Kidney (tissue), 13 donors: ENCODE measurements at regions not wholly inside any gene's neighbourhood (a gene's known extent, or its start where the extent isn't known, plus 50 kb on each side); places are given as distances from the start of the nearest gene placed in this dataset.

Source experiments
- DNase-seq, 5 donors: peaks; one replicate each; pipeline ENCODE4 v3.0.0-alpha.2; 2013 to 2020
- FAIRE-seq: peaks from 2 replicates; lab custom pipeline; 2012; peaks lifted over from hg19 to GRCh38; lab: Jason Lieb, UNC
- H3K27ac ChIP-seq, 2 donors: one replicate each; pipeline ENCODE4 v1.7.0; 2013; ENCODE audit warnings: low read depth in 2 of 2, low read length in 2 of 2, inconsistent platforms in 1 of 2
- H3K27me3 ChIP-seq: one replicate; pipeline ENCODE4 v1.7.1; 2013; ENCODE audit warnings: low read length, inconsistent platforms; ENCODE audit not compliant: control insufficient read depth, insufficient read depth
- H3K36me3 ChIP-seq, 3 donors: one replicate each; pipeline versions ENCODE4 v1.7.0 to v1.7.1; 2013; ENCODE audit warnings: low read length in 3 of 3, control low read depth in 1 of 3, inconsistent platforms in 1 of 3; ENCODE audit not compliant: insufficient read depth in 3 of 3, control insufficient read depth in 2 of 3
- H3K4me1 ChIP-seq, 3 donors: one replicate each; pipeline versions ENCODE4 v1.7.0 to v1.7.1; 2013; ENCODE audit warnings: low read length in 3 of 3, inconsistent platforms in 1 of 3, low read depth in 1 of 3; ENCODE audit not compliant: control insufficient read depth in 2 of 3, insufficient read depth in 2 of 3
- H3K4me3 ChIP-seq, 3 donors: one replicate each; pipeline versions ENCODE4 v1.7.0 to v1.8.1; 2013; ENCODE audit warnings: low read length in 3 of 3, control low read depth in 1 of 3, inconsistent platforms in 1 of 3
- H3K9ac ChIP-seq, 3 donors: one replicate each; pipeline versions ENCODE4 v1.7.0 to v1.7.1; 2013; ENCODE audit warnings: low read length in 3 of 3, control low read depth in 1 of 3, inconsistent platforms in 1 of 3
- H3K9me3 ChIP-seq, 3 donors: one replicate each; pipeline versions ENCODE4 v1.7.0 to v1.7.1; 2013; ENCODE audit warnings: low read length in 3 of 3, control low read depth in 1 of 3, inconsistent platforms in 1 of 3; ENCODE audit not compliant: control insufficient read depth in 2 of 3, insufficient read depth in 1 of 3
- intact Hi-C: fragments of 100-400 bp; cut with DNase I; formaldehyde crosslinking; loops from one replicate; pipeline ENCODE4 v1.11.1; 2022
- TF ChIP-seq, protein P1 (sequence below): IDR thresholded peaks from 3 replicates; pipeline ENCODE4 v1.5.1; 2012; ENCODE audit warnings: mild to moderate bottlenecking, moderate library complexity, borderline replicate concordance; ENCODE audit not compliant: insufficient read depth; ENCODE audit errors: extremely low read depth
- donor health status: control.
- donor health status: control.
- donor health status: control.
- donor health status: control.
- donor health status: control.
- donor health status: DM: yes; HTN: yes; CAD: no.
- donor health status: Normal renal cell carcinoma (clear cell type).

DNA sequence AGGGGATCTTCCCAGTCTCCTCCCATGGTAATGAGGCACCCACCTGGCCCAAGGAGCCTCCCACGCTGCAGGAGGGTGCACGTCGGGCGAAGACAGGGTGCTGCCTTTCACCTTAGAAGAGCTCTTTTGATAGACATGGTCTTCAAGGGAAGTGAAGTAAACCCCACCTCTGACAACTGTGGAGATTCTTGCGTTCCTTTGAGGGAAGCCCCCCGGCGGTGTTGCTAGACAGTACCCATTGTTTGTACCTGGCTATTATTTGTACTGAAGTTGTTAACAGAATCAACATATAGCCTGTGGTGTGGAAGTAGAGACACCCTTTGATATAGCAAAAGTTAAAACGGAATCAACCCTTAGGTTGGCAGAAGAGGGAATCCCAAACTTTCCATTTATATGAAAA is 648.0 kb downstream of the GALR1 start:
- no peaks in the 10 kb centered on the region for H3K27me3 ChIP-seq
- TF ChIP-seq, protein P1, sequence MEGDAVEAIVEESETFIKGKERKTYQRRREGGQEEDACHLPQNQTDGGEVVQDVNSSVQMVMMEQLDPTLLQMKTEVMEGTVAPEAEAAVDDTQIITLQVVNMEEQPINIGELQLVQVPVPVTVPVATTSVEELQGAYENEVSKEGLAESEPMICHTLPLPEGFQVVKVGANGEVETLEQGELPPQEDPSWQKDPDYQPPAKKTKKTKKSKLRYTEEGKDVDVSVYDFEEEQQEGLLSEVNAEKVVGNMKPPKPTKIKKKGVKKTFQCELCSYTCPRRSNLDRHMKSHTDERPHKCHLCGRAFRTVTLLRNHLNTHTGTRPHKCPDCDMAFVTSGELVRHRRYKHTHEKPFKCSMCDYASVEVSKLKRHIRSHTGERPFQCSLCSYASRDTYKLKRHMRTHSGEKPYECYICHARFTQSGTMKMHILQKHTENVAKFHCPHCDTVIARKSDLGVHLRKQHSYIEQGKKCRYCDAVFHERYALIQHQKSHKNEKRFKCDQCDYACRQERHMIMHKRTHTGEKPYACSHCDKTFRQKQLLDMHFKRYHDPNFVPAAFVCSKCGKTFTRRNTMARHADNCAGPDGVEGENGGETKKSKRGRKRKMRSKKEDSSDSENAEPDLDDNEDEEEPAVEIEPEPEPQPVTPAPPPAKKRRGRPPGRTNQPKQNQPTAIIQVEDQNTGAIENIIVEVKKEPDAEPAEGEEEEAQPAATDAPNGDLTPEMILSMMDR, result no peak
- H3K36me3 ChIP-seq, result no peaks in the 10 kb centered on the region
- no peak overlapping the region for H3K9ac ChIP-seq
- no peak for FAIRE-seq
- peaks cover 0 to 1% (median 0%) of the 10 kb centered on the region in 3 donors for H3K9me3 ChIP-seq
- intact Hi-C loops, result no loop called here
- no peak overlapping the region for H3K4me3 ChIP-seq
- H3K27ac ChIP-seq, result no peak overlapping the region
- H3K4me1 ChIP-seq, result peaks cover 0 to 4% (median 0%) of the 10 kb centered on the region in 3 donors
- no peak for DNase-seq

DNA sequence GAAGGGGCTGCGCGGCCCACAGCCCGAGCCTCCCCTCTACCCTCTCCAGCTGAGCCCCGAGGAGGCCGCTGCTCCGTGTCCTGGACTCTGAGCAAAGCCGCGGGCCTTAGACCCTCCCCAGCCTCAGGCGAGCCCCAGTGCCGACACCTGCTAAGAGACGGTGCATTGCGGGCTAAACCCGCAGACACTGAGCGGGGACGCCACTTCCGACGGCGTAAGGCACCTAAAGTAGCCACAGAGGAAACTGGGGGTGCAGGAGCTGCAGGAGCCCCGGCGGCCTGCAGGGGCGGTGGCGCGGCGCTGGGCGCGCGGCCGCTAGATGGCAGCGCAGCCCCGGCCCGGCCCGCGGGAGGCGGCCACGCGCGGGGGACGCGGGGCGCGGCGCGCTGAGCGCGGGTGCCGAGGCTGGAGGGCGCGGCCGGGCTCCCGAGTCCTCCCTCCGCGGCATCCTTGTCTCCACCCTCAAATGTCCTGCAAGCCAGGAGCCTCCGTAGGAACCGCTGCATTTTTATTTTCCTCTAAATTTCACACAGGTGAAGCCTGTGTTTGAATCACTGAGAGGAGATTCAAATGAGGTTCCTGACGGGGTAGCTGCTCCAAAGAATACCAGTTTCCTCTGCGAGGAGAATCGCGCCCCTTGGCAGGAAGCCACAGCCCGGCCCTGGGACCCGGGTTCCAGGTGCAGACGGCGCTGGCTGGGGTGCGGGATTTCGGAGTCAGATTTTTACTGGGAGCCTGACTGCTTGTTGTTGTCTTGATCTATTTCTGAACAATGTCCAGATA is 650.5 kb downstream of the GALR1 start:
- H3K4me3 ChIP-seq, result peak overlapping the region in 2 of 3 donors; percentile 29 to 30
- H3K27me3 ChIP-seq, result no peaks in the 10 kb centered on the region
- H3K4me1 ChIP-seq, result peaks cover 0 to 4% (median 0%) of the 10 kb centered on the region in 3 donors
- intact Hi-C loops, result no loop called here
- DNase-seq (peak in 4 of 5 donors; percentile 56 to 75 (median 59)), FAIRE-seq (no peak)
- no peak overlapping the region for H3K27ac ChIP-seq
- TF ChIP-seq, protein P1, result peak; percentile 90
- no peak overlapping the region for H3K9ac ChIP-seq
- H3K9me3 ChIP-seq, result no peaks in the 10 kb centered on the region
- no peaks in the 10 kb centered on the region for H3K36me3 ChIP-seq

DNA sequence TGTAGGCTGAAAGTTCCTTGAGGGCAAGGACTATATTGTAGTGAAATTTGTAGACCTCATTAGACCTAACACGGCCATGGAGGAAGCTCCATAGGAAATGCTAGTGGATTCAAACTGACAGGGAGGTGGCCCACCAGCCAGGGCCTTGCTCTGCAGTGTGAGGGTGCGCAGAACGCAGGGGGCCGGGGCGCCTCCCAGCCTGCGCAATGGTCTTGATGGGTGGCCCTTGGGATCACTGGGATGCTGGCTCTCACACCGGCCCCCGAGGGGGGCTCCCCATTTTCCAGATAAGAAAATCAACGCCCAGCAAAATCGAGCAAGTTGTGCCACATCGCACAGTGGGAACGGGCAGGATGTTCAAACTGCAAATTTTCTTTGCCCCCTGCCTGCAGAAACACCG is 655.4 kb downstream of the GALR1 start:
- intact Hi-C loops, result no loop called here
- TF ChIP-seq, protein P1, result no peak
- Histone ChIP-seq H3K9ac (no peak overlapping the region), H3K36me3 (no peaks in the 10 kb centered on the region), H3K4me1 (peaks cover 0 to under 1% (median 0%) of the 10 kb centered on the region in 3 donors), H3K27me3 (no peaks in the 10 kb centered on the region), H3K4me3 (no peak overlapping the region), H3K27ac (no peak overlapping the region), H3K9me3 (no peaks in the 10 kb centered on the region)
- DNase-seq, result no peak
- no peak for FAIRE-seq
